GM06990 (cell line): ENCODE measurements at regions not wholly inside any gene's neighbourhood (a gene's known extent, or its start where the extent isn't known, plus 50 kb on each side); places are given as distances from the start of the nearest gene placed in this dataset.

Experiments used
- DNase-seq: peaks from one replicate; pipeline ENCODE4 v3.0.0-alpha.2; 2011; ENCODE audit not compliant: insufficient read length; ENCODE audit errors: extremely low read depth
- H3K27me3 ChIP-seq: replicated peaks from 2 replicates; pipeline ENCODE4 v1.6.0; 2011; ENCODE audit warnings: low read length; ENCODE audit not compliant: control insufficient read depth, insufficient read depth
- H3K36me3 ChIP-seq: 2 replicates; pipeline ENCODE4 v1.5.1; 2011; ENCODE audit warnings: low read length; ENCODE audit not compliant: control insufficient read depth, insufficient read depth
- H3K4me3 ChIP-seq: replicated peaks from 2 replicates; pipeline ENCODE4 v1.5.1; 2011; ENCODE audit warnings: low read depth, mild to moderate bottlenecking, control low read depth, low read length
- TF ChIP-seq, protein P1 (sequence below): IDR thresholded peaks from 2 replicates; pipeline ENCODE4 v1.5.1; 2011; ENCODE audit warnings: low read length, control low read depth, mild to moderate bottlenecking, inconsistent platforms; ENCODE audit not compliant: insufficient read depth, poor library complexity, severe bottlenecking

DNA sequence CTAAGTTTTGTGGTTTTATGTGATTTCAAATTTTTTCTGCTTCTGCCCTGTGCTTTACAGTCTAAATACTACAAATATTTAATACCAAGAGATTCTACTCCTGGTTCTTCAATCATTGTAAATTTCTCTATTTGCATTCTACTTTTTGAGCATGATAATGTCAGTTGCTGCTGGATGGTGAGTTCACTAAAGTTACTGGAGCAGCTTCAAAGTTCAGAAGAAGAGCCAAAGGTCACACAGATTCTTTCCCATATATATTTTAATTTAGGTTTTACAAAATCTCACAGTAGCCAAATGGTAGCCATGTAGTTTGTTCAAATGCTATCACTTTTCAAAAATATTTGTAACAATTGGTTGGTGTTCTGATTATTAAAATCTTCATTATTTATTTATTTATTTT lies 378.7 kb downstream of the TMEM232 start:
- H3K4me3 ChIP-seq: no peak overlapping the region
- H3K27me3 ChIP-seq: no peaks in the 10 kb centered on the region
- TF ChIP-seq, protein P1, sequence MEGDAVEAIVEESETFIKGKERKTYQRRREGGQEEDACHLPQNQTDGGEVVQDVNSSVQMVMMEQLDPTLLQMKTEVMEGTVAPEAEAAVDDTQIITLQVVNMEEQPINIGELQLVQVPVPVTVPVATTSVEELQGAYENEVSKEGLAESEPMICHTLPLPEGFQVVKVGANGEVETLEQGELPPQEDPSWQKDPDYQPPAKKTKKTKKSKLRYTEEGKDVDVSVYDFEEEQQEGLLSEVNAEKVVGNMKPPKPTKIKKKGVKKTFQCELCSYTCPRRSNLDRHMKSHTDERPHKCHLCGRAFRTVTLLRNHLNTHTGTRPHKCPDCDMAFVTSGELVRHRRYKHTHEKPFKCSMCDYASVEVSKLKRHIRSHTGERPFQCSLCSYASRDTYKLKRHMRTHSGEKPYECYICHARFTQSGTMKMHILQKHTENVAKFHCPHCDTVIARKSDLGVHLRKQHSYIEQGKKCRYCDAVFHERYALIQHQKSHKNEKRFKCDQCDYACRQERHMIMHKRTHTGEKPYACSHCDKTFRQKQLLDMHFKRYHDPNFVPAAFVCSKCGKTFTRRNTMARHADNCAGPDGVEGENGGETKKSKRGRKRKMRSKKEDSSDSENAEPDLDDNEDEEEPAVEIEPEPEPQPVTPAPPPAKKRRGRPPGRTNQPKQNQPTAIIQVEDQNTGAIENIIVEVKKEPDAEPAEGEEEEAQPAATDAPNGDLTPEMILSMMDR: no peak
- DNase-seq: no peak
- no peaks in the 10 kb centered on the region for H3K36me3 ChIP-seq

- Histone ChIP-seq H3K36me3 (no peaks in the 10 kb centered on the region), H3K27me3 (no peaks in the 10 kb centered on the region), H3K4me3 (no peak overlapping the region)
- TF ChIP-seq, protein P1: no peak
- DNase-seq: no peak
These were observed 375.0 kb downstream of the TMEM232 start for GRCh38 chr5:110351430-110351829.

- TF ChIP-seq, protein P1: no peak
- Histone ChIP-seq H3K36me3 (no peaks in the 10 kb centered on the region), H3K27me3 (no peaks in the 10 kb centered on the region), H3K4me3 (no peak overlapping the region)
- no peak for DNase-seq
These were observed 372.2 kb downstream of the TMEM232 start for GRCh38 chr5:110354311-110354710.

- DNase-seq: no peak
- H3K4me3 ChIP-seq: no peak overlapping the region
- TF ChIP-seq, protein P1: no peak
- no peaks in the 10 kb centered on the region for H3K27me3 ChIP-seq
- H3K36me3 ChIP-seq: no peaks in the 10 kb centered on the region
These were observed 371.4 kb downstream of the TMEM232 start for GRCh38 chr5:110354915-110355644.

- no peaks in the 10 kb centered on the region for H3K36me3 ChIP-seq
- H3K27me3 ChIP-seq: no peaks in the 10 kb centered on the region
- no peak for DNase-seq
- TF ChIP-seq, protein P1: no peak
- H3K4me3 ChIP-seq: no peak overlapping the region
These were observed 369.8 kb downstream of the TMEM232 start for GRCh38 chr5:110356677-110357076.

DNA sequence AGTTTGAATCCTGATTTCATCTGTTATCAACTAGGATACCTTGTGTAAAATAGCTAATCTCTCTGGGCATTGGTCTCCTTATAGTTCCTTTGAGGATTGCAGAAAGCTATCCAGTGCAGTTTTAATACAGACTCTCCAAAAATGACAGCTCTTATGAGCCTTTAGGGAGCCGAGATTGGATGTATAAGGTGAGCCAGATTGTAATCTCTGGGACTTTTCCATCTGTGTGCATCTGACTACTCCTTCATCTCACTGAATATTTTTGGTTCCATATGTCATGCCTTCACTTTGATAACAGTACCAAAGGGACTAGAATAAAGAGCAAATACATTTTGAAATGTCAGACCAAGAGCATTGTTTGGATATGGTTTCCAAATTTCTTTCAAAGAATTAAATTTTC lies 367.2 kb downstream of the TMEM232 start:
- Histone ChIP-seq H3K27me3 (no peaks in the 10 kb centered on the region), H3K4me3 (no peak overlapping the region), H3K36me3 (no peaks in the 10 kb centered on the region)
- TF ChIP-seq, protein P1: no peak
- no peak for DNase-seq
